ENCODE measurements at regions not wholly inside any gene's neighbourhood (a gene's known extent, or its start where the extent isn't known, plus 50 kb on each side); places are given as distances from the start of the nearest gene placed in this dataset.

DNA sequence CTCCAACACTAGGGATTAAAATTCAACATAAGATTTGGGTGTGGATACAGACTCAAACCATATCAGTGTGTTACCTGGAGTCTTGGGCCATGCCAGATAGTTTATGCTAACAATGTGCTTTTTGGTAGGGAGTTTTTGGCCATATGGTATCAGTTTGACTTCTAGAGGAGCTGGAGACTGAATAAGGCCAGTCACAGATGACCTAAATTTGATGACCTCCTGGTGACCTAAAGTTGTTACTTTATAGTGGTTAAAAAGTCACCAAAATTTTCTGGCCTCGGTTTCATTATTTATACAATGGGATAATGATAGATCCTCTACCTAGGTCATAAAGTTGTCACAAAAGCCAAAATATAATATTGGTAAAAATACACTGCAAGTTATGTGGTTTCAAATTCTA is 877.1 kb downstream of the RAPGEF2 start:
- H2BK20ac ChIP-seq (ENCODE audit: low read length), result no peak overlapping the region
- TF ChIP-seq RFX5 (IDR thresholded peaks at IDR 0.05; ENCODE audit: borderline replicate concordance, low read depth, low read length), result no peak
- no peak for TF ChIP-seq NANOG (IDR thresholded peaks at IDR 0.05; ENCODE audit: insufficient read depth, low read depth, low read length, poor library complexity, severe bottlenecking)
- TF ChIP-seq EP300 (IDR thresholded peaks at IDR 0.05; ENCODE audit: borderline replicate concordance in 1 of 2, low read depth in 2 of 2, low read length in 2 of 2), result no peak
- TF ChIP-seq EGR1 (IDR thresholded peaks at IDR 0.05; ENCODE audit: borderline replicate concordance, low read depth, low read length), result no peak
- TF ChIP-seq BACH1 (IDR thresholded peaks at IDR 0.05; ENCODE audit: low read length), result no peak
- TF ChIP-seq SUZ12 (IDR thresholded peaks at IDR 0.05; ENCODE audit: low read length), result no peak
- no peak for TF ChIP-seq FOSL1 (IDR thresholded peaks at IDR 0.05; ENCODE audit: insufficient read depth, low read depth, low read length)
- TF ChIP-seq SP4 (IDR thresholded peaks at IDR 0.05; ENCODE audit: low read length), result no peak
- no peak for TF ChIP-seq TAF1 (IDR thresholded peaks at IDR 0.05; ENCODE audit: low read depth, low read length)
- TF ChIP-seq SRF (IDR thresholded peaks at IDR 0.05; ENCODE audit: low read depth, low read length), result no peak
- TF ChIP-seq, protein P1, sequence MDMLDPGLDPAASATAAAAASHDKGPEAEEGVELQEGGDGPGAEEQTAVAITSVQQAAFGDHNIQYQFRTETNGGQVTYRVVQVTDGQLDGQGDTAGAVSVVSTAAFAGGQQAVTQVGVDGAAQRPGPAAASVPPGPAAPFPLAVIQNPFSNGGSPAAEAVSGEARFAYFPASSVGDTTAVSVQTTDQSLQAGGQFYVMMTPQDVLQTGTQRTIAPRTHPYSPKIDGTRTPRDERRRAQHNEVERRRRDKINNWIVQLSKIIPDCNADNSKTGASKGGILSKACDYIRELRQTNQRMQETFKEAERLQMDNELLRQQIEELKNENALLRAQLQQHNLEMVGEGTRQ (IDR thresholded peaks at IDR 0.05; ENCODE audit: low read length), result no peak
- no peak for TF ChIP-seq GTF2F1 (IDR thresholded peaks at IDR 0.05; ENCODE audit: borderline replicate concordance, low read depth, low read length)
- no peak for TF ChIP-seq TEAD4 (IDR thresholded peaks at IDR 0.05; ENCODE audit: low read depth, low read length)
- TF ChIP-seq BRCA1 (IDR thresholded peaks at IDR 0.05; ENCODE audit: low read depth, low read length), result no peak

More for the DNA sequence above, 877.1 kb downstream of the RAPGEF2 start:
- Histone ChIP-seq H3K36me3 (ENCODE audit: control insufficient read depth in 2 of 4, insufficient read depth in 4 of 4, low read length in 3 of 4) (0 out of 8 replicates have a peak, but pooled peaks cover 0 to 2% (median 0%) of the 10 kb centered on the region in 4 experiments), H3K4ac (replicated peaks; ENCODE audit: insufficient read length, low read depth, low read length) (no peak overlapping the region), H3K9ac (replicated peaks in 1 of 4; ENCODE audit: extremely low read depth in 1 of 4, low read depth in 3 of 4, low read length in 3 of 4) (no peak overlapping the region), H4K5ac (ENCODE audit: insufficient read length, low read depth, low read length) (no peak overlapping the region), H3K9me3 (ENCODE audit: insufficient read depth in 2 of 2, low read depth in 1 of 2, low read length in 1 of 2) (no peaks in the 10 kb centered on the region), H3K4me1 (replicated peaks in 1 of 4; ENCODE audit: control insufficient read depth in 3 of 4, insufficient read depth in 4 of 4, low read length in 3 of 4) (peaks cover 0 to 7% (median 2%) of the 10 kb centered on the region in 4 experiments; a peak in 2 of 7 replicates), H3K79me2 (ENCODE audit: control insufficient read depth in 1 of 2, insufficient read depth in 2 of 2, low read length in 2 of 2) (no peaks in the 10 kb centered on the region), H3K23ac (ENCODE audit: insufficient read length) (no peak overlapping the region), H3K4me3 (ENCODE audit: extremely low read depth in 1 of 4, insufficient read depth in 2 of 4, low read depth in 3 of 4, low read length in 4 of 4) (no peak overlapping the region), H3K56ac (replicated peaks; ENCODE audit: insufficient read length, low read depth, low read length) (no peak overlapping the region), H3K27ac (ENCODE audit: low read depth, low read length) (no peak overlapping the region), H2BK12ac (ENCODE audit: low read depth, low read length) (no peak overlapping the region), H3K27me3 (replicated peaks in 1 of 4; ENCODE audit: control insufficient read depth in 3 of 4, extremely low read depth in 1 of 4, insufficient read depth in 3 of 4, low read length in 3 of 4) (no peaks in the 10 kb centered on the region), H2BK15ac (ENCODE audit: low read length) (no peak overlapping the region), H3K23me2 (ENCODE audit: low read depth, low read length) (no peaks in the 10 kb centered on the region), H4K8ac (ENCODE audit: extremely low read depth, insufficient read depth, low read length) (no peak overlapping the region), H2BK5ac (ENCODE audit: low read depth, low read length) (no peak overlapping the region), H3K79me1 (ENCODE audit: low read depth, low read length) (no peaks in the 10 kb centered on the region), H3K4me2 (ENCODE audit: insufficient read depth in 1 of 2, low read depth in 2 of 2, low read length in 2 of 2) (no peak overlapping the region), H2BK120ac (replicated peaks; ENCODE audit: low read depth, low read length) (no peak overlapping the region), H4K91ac (replicated peaks; ENCODE audit: insufficient read length, low read length) (no peak overlapping the region), H2AFZ (ENCODE audit: low read length) (no peak overlapping the region), H3K18ac (ENCODE audit: extremely low read depth, low read length) (no peak overlapping the region), H2AK5ac (ENCODE audit: low read depth, low read length) (no peak overlapping the region), H4K20me1 (replicated peaks in 1 of 2; ENCODE audit: control insufficient read depth in 1 of 2, insufficient read depth in 2 of 2, low read length in 2 of 2) (no peaks in the 10 kb centered on the region), H3K14ac (ENCODE audit: insufficient read length) (no peak overlapping the region)
- FAIRE-seq (no peak), DNase-seq (ENCODE audit: low read depth in 1 of 2, low spot score in 2 of 2) (no peak)
- ChIA-PET POLR2A (ENCODE audit: partially characterized antibody) (no interaction called here), CTCF (ENCODE audit: partially characterized antibody) (interaction anchor here (1.4 kb wide), 1 partner anchor 157 kb away, joined by 3 read pairs; no protein-coding TSS in a partner anchor)
- 95% methylated on average over 1 of the region's 1 CpG; no CpG with 5 or more reads in 1 of the 2 experiments for WGBS, 2 experiments (ENCODE audit: extremely low coverage in 1 of 2, insufficient coverage in 1 of 2, insufficient read length in 1 of 2, insufficient replicate concordance in 2 of 2, low coverage in 1 of 2, low lambda C conversion rate in 2 of 2, missing lambda C conversion rate in 1 of 2)

Data from H1 (cell line).